B cell (primary cell): ENCODE measurements at regions not wholly inside any gene's neighbourhood (a gene's known extent, or its start where the extent isn't known, plus 50 kb on each side); places are given as distances from the start of the nearest gene placed in this dataset.

ENCODE experiments used
- ATAC-seq: fragments of 200-7000 bp; cut with Tn5 transposase; one replicate; pipeline ENCODE4 v1.10.0; 2021; ENCODE audit warnings: low read depth, mild to moderate bottlenecking, moderate number of reproducible peaks, moderate library complexity
- CTCF ChIA-PET: fragments of 350-600 bp; sonication (Branson Sonifier 250); formaldehyde crosslinking; loops from one replicate; lab custom pipeline; 2021; ENCODE audit warnings: antibody characterized with exemption, inconsistent platforms; lab: Charles Lee
- POLR2A ChIA-PET: fragments of 350-600 bp; sonication (Branson Sonifier 250); formaldehyde crosslinking; loops from one replicate; lab custom pipeline; 2021; ENCODE audit warnings: antibody characterized with exemption; lab: Charles Lee
- DNase-seq: peaks from one replicate; pipeline ENCODE4 v3.0.0; 2013
- H2AFZ ChIP-seq: 2 replicates; pipeline ENCODE4 v1.6.1; 2012; ENCODE audit warnings: mild to moderate bottlenecking, low read depth, low read length; ENCODE audit not compliant: insufficient read depth, poor library complexity, severe bottlenecking
- H3K27ac ChIP-seq, 2 donors: 1 replicate in 1 of 2; 2 replicates in 1 of 2; pipeline ENCODE4 v1.5.1; 2012 to 2013; ENCODE audit warnings: low read length in 2 of 2, mild to moderate bottlenecking in 2 of 2, moderate library complexity in 1 of 2
- H3K27me3 ChIP-seq, 4 experiments: fragments of 200-600 bp in 1 of 4; sonication (generic) in 1 of 4; replicated peaks in 1 of 4; 1 replicate in 2 of 4; 2 replicates in 2 of 4; pipeline versions ENCODE4 v1.6.1 to v1.7.0; 2013 to 2016; ENCODE audit warnings: low read length in 3 of 4, mild to moderate bottlenecking in 2 of 4, mixed read lengths in 1 of 4, moderate library complexity in 1 of 4; ENCODE audit not compliant: insufficient read depth in 4 of 4, control insufficient read depth in 3 of 4; ENCODE audit errors: control extremely low read depth in 1 of 4
- H3K36me3 ChIP-seq, 2 experiments: replicated peaks in 1 of 2; 1 replicate in 1 of 2; 2 replicates in 1 of 2; pipeline versions ENCODE4 v1.6.1 to v1.7.1; 2013; ENCODE audit warnings: low read length in 1 of 2; ENCODE audit not compliant: insufficient read depth in 2 of 2, control insufficient read depth in 1 of 2; ENCODE audit errors: control extremely low read depth in 1 of 2, extremely low read depth in 1 of 2
- H3K4me1 ChIP-seq, 2 donors: fragments of 200-600 bp in 1 of 2; sonication (generic) in 1 of 2; 1 replicate in 1 of 2; 2 replicates in 1 of 2; pipeline versions ENCODE4 v1.5.1 to v1.6.1; 2013 to 2017; ENCODE audit warnings: low read length in 2 of 2; ENCODE audit not compliant: control insufficient read depth in 2 of 2, insufficient read depth in 2 of 2
- H3K4me2 ChIP-seq: replicated peaks from 2 replicates; pipeline ENCODE3; 2012; ENCODE audit warnings: mild to moderate bottlenecking, low read depth, low read length; ENCODE audit not compliant: poor library complexity, severe bottlenecking
- H3K4me3 ChIP-seq, 5 experiments: fragments of 200-600 bp in 1 of 5; sonication (generic) in 1 of 5; 1 replicate in 3 of 5; 2 replicates in 2 of 5; pipeline versions ENCODE4 v1.5.1 to v1.7.0; 2011 to 2016; ENCODE audit warnings: low read length in 4 of 5, mild to moderate bottlenecking in 4 of 5, low read depth in 2 of 5, control low read depth in 1 of 5, moderate library complexity in 1 of 5; ENCODE audit not compliant: insufficient read depth in 1 of 5; ENCODE audit errors: control extremely low read depth in 1 of 5, extremely low read depth in 1 of 5
- H3K79me2 ChIP-seq: fragments of 200-600 bp; sonication (generic); one replicate; pipeline ENCODE4 v1.6.0; 2016; ENCODE audit warnings: low read length; ENCODE audit not compliant: control insufficient read depth, insufficient read depth
- H3K9ac ChIP-seq: fragments of 200-600 bp; sonication (generic); 2 replicates; pipeline ENCODE4 v1.6.1; 2017; ENCODE audit warnings: mild to moderate bottlenecking, low read length, moderate library complexity
- H3K9me3 ChIP-seq, 3 donors: one replicate each; pipeline versions ENCODE4 v1.6.1 to v1.7.1; 2013; ENCODE audit warnings: low read length in 2 of 3; ENCODE audit not compliant: control insufficient read depth in 2 of 3, insufficient read depth in 1 of 3; ENCODE audit errors: control extremely low read depth in 1 of 3
- H4K20me1 ChIP-seq: 2 replicates; pipeline ENCODE4 v1.6.0; 2012; ENCODE audit warnings: mild to moderate bottlenecking, low read length; ENCODE audit not compliant: insufficient read depth, control insufficient read depth, poor library complexity, severe bottlenecking
- H3K27ac Mint-ChIP-seq: one replicate; pipeline ENCODE4 v1.8.0; 2021; ENCODE audit warnings: mixed read lengths
- H3K27me3 Mint-ChIP-seq: one replicate; pipeline ENCODE4 v1.8.0; 2021; ENCODE audit warnings: mixed read lengths
- H3K4me1 Mint-ChIP-seq: one replicate; pipeline ENCODE4 v1.8.0; 2021; ENCODE audit warnings: mixed read lengths
- H3K4me3 Mint-ChIP-seq: one replicate; pipeline ENCODE4 v1.8.0; 2021; ENCODE audit warnings: mixed read lengths
- H3K9me3 Mint-ChIP-seq: one replicate; pipeline ENCODE4 v1.8.0; 2022; ENCODE audit warnings: mixed read lengths; ENCODE audit not compliant: insufficient read depth
- CTCF ChIP-seq: fragments of 200-600 bp; IDR thresholded peaks from one replicate; pipeline ENCODE4 v1.8.0; 2022; ENCODE audit warnings: antibody characterized with exemption, mild to moderate bottlenecking
- EZH2 ChIP-seq: IDR thresholded peaks from 2 replicates; pipeline ENCODE4 v1.6.1; 2012; ENCODE audit warnings: borderline replicate concordance, low read depth, mild to moderate bottlenecking, moderate library complexity, low read length; ENCODE audit not compliant: insufficient read depth, poor library complexity, severe bottlenecking
- WGBS: methylation state at CpG from one replicate; pipeline ENCODE4 v1.1.5; 2013; ENCODE audit warnings: missing lambda C conversion rate; ENCODE audit not compliant: insufficient coverage; 5-methylcytosine and 5-hydroxymethylcytosine counted together
- intact Hi-C: fragments of 100-400 bp; cut with micrococcal nuclease; formaldehyde crosslinking; loops from one replicate; pipeline ENCODE4 v1.10.0; 2022

- Histone ChIP-seq H3K4me2 (no peak overlapping the region), H4K20me1 (no peaks in the 10 kb centered on the region), H3K27me3 (no peaks in the 10 kb centered on the region), H3K4me3 (no peak overlapping the region), H3K27ac (no peak overlapping the region), H3K36me3 (no peaks in the 10 kb centered on the region), H3K9ac (no peak overlapping the region), H3K4me1 (no peaks in the 10 kb centered on the region), H3K79me2 (no peaks in the 10 kb centered on the region), H3K9me3 (no peaks in the 10 kb centered on the region), H2AFZ (no peak overlapping the region)
- TF ChIP-seq CTCF (no peak), EZH2 (no peak)
- WGBS, result no CpG with 5 or more reads among the region's 1 CpG
- H3K9me3 Mint-ChIP-seq, result peaks cover 4% of the 10 kb centered on the region
- no peaks in the 10 kb centered on the region for H3K4me1 Mint-ChIP-seq
- H3K4me3 Mint-ChIP-seq, result no peak overlapping the region
- no peak overlapping the region for H3K27ac Mint-ChIP-seq
- H3K27me3 Mint-ChIP-seq, result no peaks in the 10 kb centered on the region
- CTCF ChIA-PET, result no interaction called here
- POLR2A ChIA-PET, result no interaction called here
- ATAC-seq (no peak), DNase-seq (no peak)
- intact Hi-C loops, result no loop called here
These were observed 411.7 kb upstream of the ZNF462 start for GRCh38 chr9:106451223-106451622.

GRCh38 chr9:106456581-106456980 is 406.4 kb upstream of the ZNF462 start:
- Histone ChIP-seq H3K9ac (no peak overlapping the region), H3K27ac (no peak overlapping the region), H3K36me3 (no peaks in the 10 kb centered on the region), H3K79me2 (no peaks in the 10 kb centered on the region), H2AFZ (no peak overlapping the region), H3K4me3 (no peak overlapping the region), H3K4me2 (no peak overlapping the region), H4K20me1 (no peaks in the 10 kb centered on the region), H3K9me3 (peaks cover 0 to 2% (median 0%) of the 10 kb centered on the region in 3 donors), H3K27me3 (no peaks in the 10 kb centered on the region), H3K4me1 (no peaks in the 10 kb centered on the region)
- no peak overlapping the region for H3K4me3 Mint-ChIP-seq
- H3K27ac Mint-ChIP-seq, result no peak overlapping the region
- peaks cover 6% of the 10 kb centered on the region for H3K9me3 Mint-ChIP-seq
- DNase-seq (no peak), ATAC-seq (no peak)
- intact Hi-C loops, result no loop called here
- H3K4me1 Mint-ChIP-seq, result no peaks in the 10 kb centered on the region
- POLR2A ChIA-PET, result no interaction called here
- 88% methylated on average over 2 of the region's 4 CpGs for WGBS
- TF ChIP-seq CTCF (no peak), EZH2 (no peak)
- H3K27me3 Mint-ChIP-seq, result no peaks in the 10 kb centered on the region
- CTCF ChIA-PET, result no interaction called here
